ENCODE measurements at regions not wholly inside any gene's neighbourhood (a gene's known extent, or its start where the extent isn't known, plus 50 kb on each side); places are given as distances from the start of the nearest gene placed in this dataset.

- peak overlapping the region in 5 of 8 donors; percentile 24 to 79 (median 54) for H3K4me3 Mint-ChIP-seq
- peaks cover 4 to 13% (median 6%) of the 10 kb centered on the region in 7 donors for H3K9me3 Mint-ChIP-seq
- H3K27ac Mint-ChIP-seq = peak overlapping the region in 3 of 6 donors; percentile 9 to 86 (median 73)
- H3K27me3 Mint-ChIP-seq = peaks cover 71 to 88% (median 76%) of the 10 kb centered on the region in 3 donors
- peaks cover 55 to 62% (median 60%) of the 10 kb centered on the region in 3 donors for H3K4me1 Mint-ChIP-seq
- H3K36me3 Mint-ChIP-seq = peaks cover 0 to 13% of the 10 kb centered on the region in 2 donors
- DNase-seq (no peak), ATAC-seq (ENCODE audit: low read depth in 2 of 2) (no peak)
Observed at GRCh38 chr2:8574196-8575037, 107.4 kb upstream of the ID2 start.

- Mint-ChIP-seq H3K27ac (peak overlapping the region in 1 of 6 donors; percentile 79), H3K9me3 (peaks cover 4 to 13% (median 6%) of the 10 kb centered on the region in 7 donors), H3K4me1 (peaks cover 57 to 63% (median 60%) of the 10 kb centered on the region in 3 donors), H3K27me3 (peaks cover 68 to 82% (median 75%) of the 10 kb centered on the region in 3 donors), H3K36me3 (peaks cover 0 to 13% of the 10 kb centered on the region in 2 donors), H3K4me3 (peak overlapping the region in 7 of 8 donors; percentile 10 to 72 (median 54))
- ATAC-seq (ENCODE audit: low read depth in 2 of 2) (peak in 1 of 2 donors; percentile 29), DNase-seq (no peak)
Observed at GRCh38 chr2:8575038-8575833, 106.6 kb upstream of the ID2 start.

GRCh38 chr2:8575834-8576423 lies 105.9 kb upstream of the ID2 start:
- peak overlapping the region in 6 of 8 donors; percentile 7 to 83 (median 56) for H3K4me3 Mint-ChIP-seq
- H3K36me3 Mint-ChIP-seq = peaks cover 0 to 13% of the 10 kb centered on the region in 2 donors
- peak overlapping the region in 5 of 6 donors; percentile 6 to 92 (median 88) for H3K27ac Mint-ChIP-seq
- DNase-seq (no peak), ATAC-seq (ENCODE audit: low read depth in 2 of 2) (peak in 1 of 2 donors; percentile 17)
- peaks cover 63 to 70% (median 66%) of the 10 kb centered on the region in 3 donors for H3K4me1 Mint-ChIP-seq
- peaks cover 4 to 13% (median 6%) of the 10 kb centered on the region in 7 donors for H3K9me3 Mint-ChIP-seq
- H3K27me3 Mint-ChIP-seq = peaks cover 68 to 82% (median 71%) of the 10 kb centered on the region in 3 donors

GRCh38 chr2:8576525-8577167 lies 105.2 kb upstream of the ID2 start:
- Mint-ChIP-seq H3K4me3 (peak overlapping the region in 7 of 8 donors; percentile 7 to 83 (median 54)), H3K27me3 (peaks cover 61 to 78% (median 65%) of the 10 kb centered on the region in 3 donors), H3K27ac (peak overlapping the region; percentile 82 to 96 (median 90)), H3K4me1 (peaks cover 63 to 65% (median 65%) of the 10 kb centered on the region in 3 donors), H3K9me3 (peaks cover 4 to 13% (median 6%) of the 10 kb centered on the region in 7 donors), H3K36me3 (peaks cover 0 to 13% of the 10 kb centered on the region in 2 donors)
- ATAC-seq (ENCODE audit: low read depth in 2 of 2) (peak; percentile 64 to 65), DNase-seq (peak; percentile 56)

- peaks cover 0 to 13% of the 10 kb centered on the region in 2 donors for H3K36me3 Mint-ChIP-seq
- H3K27ac Mint-ChIP-seq = peak overlapping the region in 3 of 6 donors; percentile 85 to 91 (median 88)
- peaks cover 66 to 73% (median 68%) of the 10 kb centered on the region in 3 donors for H3K4me1 Mint-ChIP-seq
- H3K4me3 Mint-ChIP-seq = peak overlapping the region in 4 of 8 donors; percentile 10 to 54 (median 30)
- H3K27me3 Mint-ChIP-seq = peaks cover 52 to 68% (median 59%) of the 10 kb centered on the region in 3 donors
- ATAC-seq (ENCODE audit: low read depth in 2 of 2) (no peak), DNase-seq (no peak)
- H3K9me3 Mint-ChIP-seq = peaks cover 4 to 13% (median 6%) of the 10 kb centered on the region in 7 donors
Observed at GRCh38 chr2:8577573-8577972, 104.3 kb upstream of the ID2 start.

- ATAC-seq (ENCODE audit: low read depth in 2 of 2) (peak; percentile 58 to 63), DNase-seq (peak; percentile 61)
- Mint-ChIP-seq H3K27me3 (peaks cover 44 to 59% (median 51%) of the 10 kb centered on the region in 3 donors), H3K4me3 (peak overlapping the region in 7 of 8 donors; percentile 15 to 45 (median 29)), H3K4me1 (peaks cover 67 to 80% (median 67%) of the 10 kb centered on the region in 3 donors), H3K9me3 (peaks cover 4 to 13% (median 6%) of the 10 kb centered on the region in 7 donors), H3K27ac (peak overlapping the region; percentile 71 to 89 (median 83)), H3K36me3 (peaks cover 0 to 13% of the 10 kb centered on the region in 2 donors)
Observed at GRCh38 chr2:8578335-8579244, 103.3 kb upstream of the ID2 start.

GRCh38 chr2:8579485-8580085 lies 102.3 kb upstream of the ID2 start:
- Mint-ChIP-seq H3K27me3 (peaks cover 37 to 59% (median 44%) of the 10 kb centered on the region in 3 donors), H3K9me3 (peaks cover 4 to 13% (median 6%) of the 10 kb centered on the region in 7 donors), H3K36me3 (peaks cover 0 to 13% of the 10 kb centered on the region in 2 donors), H3K4me1 (peaks cover 65 to 79% (median 68%) of the 10 kb centered on the region in 3 donors), H3K27ac (peak overlapping the region in 3 of 6 donors; percentile 68 to 86 (median 71)), H3K4me3 (peak overlapping the region in 2 of 8 donors; percentile 8 to 18)
- ATAC-seq (ENCODE audit: low read depth in 2 of 2) (no peak), DNase-seq (no peak)

GRCh38 chr2:8580316-8581233 lies 101.3 kb upstream of the ID2 start:
- Mint-ChIP-seq H3K36me3 (peaks cover 0 to 13% of the 10 kb centered on the region in 2 donors), H3K9me3 (peaks cover 4 to 13% (median 6%) of the 10 kb centered on the region in 7 donors), H3K4me3 (no peak overlapping the region), H3K4me1 (peaks cover 56 to 70% (median 58%) of the 10 kb centered on the region in 3 donors), H3K27me3 (peaks cover 27 to 55% (median 42%) of the 10 kb centered on the region in 3 donors), H3K27ac (peak overlapping the region in 5 of 6 donors; percentile 44 to 88 (median 76))
- ATAC-seq (ENCODE audit: low read depth in 2 of 2) = no peak
- DNase-seq = no peak

- peaks cover 0 to 9% of the 10 kb centered on the region in 2 donors for H3K36me3 Mint-ChIP-seq
- no peak for ATAC-seq (ENCODE audit: low read depth in 2 of 2)
- no peak for DNase-seq
- peaks cover 4 to 11% (median 6%) of the 10 kb centered on the region in 7 donors for H3K9me3 Mint-ChIP-seq
- H3K27me3 Mint-ChIP-seq = peaks cover 22 to 55% (median 40%) of the 10 kb centered on the region in 3 donors
- H3K4me3 Mint-ChIP-seq = no peak overlapping the region
- H3K4me1 Mint-ChIP-seq = peaks cover 50 to 67% (median 51%) of the 10 kb centered on the region in 3 donors
- peak overlapping the region in 2 of 6 donors; percentile 76 to 86 for H3K27ac Mint-ChIP-seq
Observed at GRCh38 chr2:8581234-8581561, 100.7 kb upstream of the ID2 start.

GRCh38 chr2:8581601-8582041 lies 100.2 kb upstream of the ID2 start:
- peaks cover 0 to 5% of the 10 kb centered on the region in 2 donors for H3K36me3 Mint-ChIP-seq
- peaks cover 18 to 54% (median 36%) of the 10 kb centered on the region in 3 donors for H3K27me3 Mint-ChIP-seq
- no peak for DNase-seq
- no peak overlapping the region for H3K4me3 Mint-ChIP-seq
- peaks cover 2 to 6% (median 4%) of the 10 kb centered on the region in 7 donors for H3K9me3 Mint-ChIP-seq
- H3K4me1 Mint-ChIP-seq = peaks cover 46 to 63% (median 47%) of the 10 kb centered on the region in 3 donors
- no peak for ATAC-seq (ENCODE audit: low read depth in 2 of 2)
- peak overlapping the region in 2 of 6 donors; percentile 86 to 90 for H3K27ac Mint-ChIP-seq
